Ovary (tissue), 7 donors: ENCODE measurements at regions not wholly inside any gene's neighbourhood (a gene's known extent, or its start where the extent isn't known, plus 50 kb on each side); places are given as distances from the start of the nearest gene placed in this dataset.

ENCODE experiments used
- DNase-seq, 5 donors: peaks; one replicate each; pipeline ENCODE4 v3.0.0-alpha.2; 2019 to 2020
- H3K27ac ChIP-seq, 2 donors: fragments of 200-600 bp; one replicate each; pipeline versions ENCODE4 v1.5.1 to v1.8.0; 2019 to 2022
- H3K27me3 ChIP-seq: fragments of 200-600 bp; one replicate; pipeline ENCODE4 v1.8.0; 2022
- H3K36me3 ChIP-seq: fragments of 200-600 bp; sonication (generic); one replicate; pipeline ENCODE4 v1.5.1; 2019
- H3K4me1 ChIP-seq: one replicate; pipeline ENCODE4 v1.8.1; 2013; ENCODE audit warnings: mild to moderate bottlenecking, moderate library complexity; ENCODE audit not compliant: insufficient read depth
- H3K4me3 ChIP-seq: fragments of 200-600 bp; sonication (generic); one replicate; pipeline ENCODE4 v1.5.1; 2017
- H3K9me3 ChIP-seq, 2 donors: fragments of 200-600 bp in 1 of 2; sonication (generic) in 1 of 2; one replicate each; pipeline versions ENCODE4 v1.5.1 to v1.8.1; 2013 to 2019; ENCODE audit warnings: mild to moderate bottlenecking in 1 of 2, moderate library complexity in 1 of 2
- CTCF ChIP-seq, 3 donors: fragments of 450-650 bp in 2 of 3; fragments of 200-600 bp in 1 of 3; IDR thresholded peaks; one replicate each; pipeline versions ENCODE4 v1.5.1 to v1.8.0; 2016 to 2022; ENCODE audit warnings: antibody characterized with exemption in 3 of 3, mild to moderate bottlenecking in 1 of 3
- EP300 ChIP-seq: sonication (generic); formaldehyde crosslinking; IDR thresholded peaks from one replicate; pipeline ENCODE4 v1.6.1; 2017; ENCODE audit warnings: antibody characterized with exemption
- POLR2A ChIP-seq: fragments of 450-650 bp; IDR thresholded peaks from one replicate; pipeline ENCODE4 v1.6.1; 2017; ENCODE audit warnings: antibody characterized with exemption, mild to moderate bottlenecking, moderate library complexity
- WGBS, 3 donors: extraction: QIAGEN DNeasy Blood & Tissue Kit in 1 of 3; methylation state at CpG; one replicate each; pipeline versions ENCODE4 v1.1.5 to v1.1.7; 2013 to 2017; 5-methylcytosine and 5-hydroxymethylcytosine counted together
- intact Hi-C, 4 donors: fragments of 100-400 bp; cut with DNase I; formaldehyde crosslinking; loops; one replicate each; pipeline versions ENCODE4 v1.11.0 to v1.15.1; 2022 to 2023
- donor health status: DM: no; HTN: no; CAD: no; lungs with moderate emphysema.
- donor health status: DM: no; HTN: no; CAD: no.
- donor health status: Bipolar disorder and iron deficiency.
- donor health status: DM: no; HTN: no; CAD: no.
- donor health status: DM: yes; HTN: yes; CAD: no.

- intact Hi-C loops = no loop called here
- H3K27me3 ChIP-seq = no peaks in the 10 kb centered on the region
- H3K4me1 ChIP-seq = no peaks in the 10 kb centered on the region
- no peak for DNase-seq
- 32 to 42% (median 33%) methylated on average over 3 of the region's 3 CpGs for WGBS, 3 donors
- H3K27ac ChIP-seq = no peak overlapping the region
- no peak for TF ChIP-seq POLR2A
- no peaks in the 10 kb centered on the region for H3K36me3 ChIP-seq
- H3K9me3 ChIP-seq = no peaks in the 10 kb centered on the region
- no peak overlapping the region for H3K4me3 ChIP-seq
These were observed 89.5 kb downstream of the TASL start for GRCh38 chrX:30488092-30488491.

- intact Hi-C loops = no loop called here
- no peak for DNase-seq
- TF ChIP-seq CTCF (IDR thresholded peaks at IDR 0.05) (no peak), EP300 (no peak), POLR2A (no peak)
- Histone ChIP-seq H3K9me3 (no peaks in the 10 kb centered on the region), H3K4me3 (no peak overlapping the region), H3K27ac (no peak overlapping the region), H3K36me3 (no peaks in the 10 kb centered on the region), H3K27me3 (no peaks in the 10 kb centered on the region), H3K4me1 (no peaks in the 10 kb centered on the region)
- WGBS, 3 donors = 33 to 48% (median 34%) methylated on average over 2 of the region's 2 CpGs
These were observed 93.6 kb downstream of the TASL start for GRCh38 chrX:30483996-30484395.

GRCh38 chrX:30468471-30468870, 109.1 kb downstream of the TASL start:
- no peak for DNase-seq
- H3K9me3 ChIP-seq = no peaks in the 10 kb centered on the region
- H3K4me3 ChIP-seq = no peak overlapping the region
- no peaks in the 10 kb centered on the region for H3K36me3 ChIP-seq
- WGBS, 3 donors = 32 to 46% (median 32%) methylated on average over 3 of the region's 3 CpGs
- peaks cover 2% of the 10 kb centered on the region for H3K4me1 ChIP-seq
- TF ChIP-seq CTCF (IDR thresholded peaks at IDR 0.05) (no peak), EP300 (no peak), POLR2A (no peak)
- H3K27me3 ChIP-seq = no peaks in the 10 kb centered on the region
- H3K27ac ChIP-seq = no peak overlapping the region
- intact Hi-C loops = no loop called here
